Embryonic facial prominence (tissue), 1 donor: ENCODE measurements at regions not wholly inside any gene's neighbourhood (a gene's known extent, or its start where the extent isn't known, plus 50 kb on each side); places are given as distances from the start of the nearest gene placed in this dataset.

ENCODE experiments used
- DNase-seq: peaks from one replicate; pipeline ENCODE4 v3.0.0-alpha.2; 2016; ENCODE audit errors: extremely low spot score

DNA sequence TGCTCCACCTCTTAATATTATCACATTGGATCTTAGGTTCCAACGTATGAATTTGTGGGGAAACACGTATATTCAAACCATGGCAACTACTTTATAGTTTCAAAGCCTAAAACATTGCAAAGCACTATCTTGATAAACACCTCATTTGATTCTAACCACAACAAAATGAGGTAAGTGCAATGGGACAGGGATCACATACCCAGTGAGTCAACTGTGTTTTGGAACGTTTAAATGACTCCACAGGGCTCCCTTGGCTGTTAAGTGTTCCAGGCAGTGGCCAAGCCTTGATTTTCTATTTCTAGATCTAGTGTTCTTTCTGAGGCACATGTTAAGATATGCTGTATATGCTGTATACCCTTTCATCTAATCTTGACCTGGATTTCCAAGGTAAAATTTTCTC, 54.5 kb upstream of the C1QTNF7 start:
- no peak for DNase-seq

DNA sequence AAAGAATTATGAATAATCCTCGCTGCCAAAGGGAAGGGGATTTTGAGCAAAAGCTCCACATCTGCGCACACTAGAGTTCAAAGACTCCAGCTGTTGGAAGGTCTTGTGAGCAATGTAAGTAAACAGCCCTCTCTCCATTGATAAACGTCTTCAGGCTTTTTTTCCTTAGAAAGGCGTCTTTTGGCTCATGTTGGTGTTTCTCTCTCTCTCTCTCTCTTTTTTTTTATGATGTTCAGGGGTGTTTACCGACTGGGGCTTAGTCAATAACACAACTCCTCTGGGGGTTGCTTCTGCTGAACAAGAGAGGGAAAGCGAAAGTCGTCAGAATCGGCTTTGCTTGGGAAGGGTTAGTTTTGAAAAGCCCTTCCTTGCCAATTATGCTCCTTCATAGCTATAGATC, 53.2 kb upstream of the C1QTNF7 start:
- DNase-seq = no peak

DNA sequence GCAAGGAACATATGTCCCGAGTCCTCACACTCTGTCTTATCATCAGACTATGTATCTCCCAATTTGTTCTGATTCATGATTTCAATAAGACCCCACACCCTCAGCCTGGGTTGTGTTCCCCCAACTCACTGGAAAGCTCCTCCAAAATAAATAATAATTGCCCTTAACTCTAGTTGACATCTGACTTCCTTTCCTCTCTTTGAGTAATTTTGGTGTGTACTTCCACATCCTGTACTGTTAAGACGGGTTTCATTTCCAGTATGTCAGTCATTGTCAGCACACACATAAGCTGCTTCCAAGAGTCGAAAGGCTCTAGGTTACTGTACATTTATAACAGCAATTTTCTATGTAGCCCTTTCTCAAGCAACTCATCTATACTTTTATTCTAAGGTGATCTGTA, 52.2 kb upstream of the C1QTNF7 start:
- no peak for DNase-seq

DNA sequence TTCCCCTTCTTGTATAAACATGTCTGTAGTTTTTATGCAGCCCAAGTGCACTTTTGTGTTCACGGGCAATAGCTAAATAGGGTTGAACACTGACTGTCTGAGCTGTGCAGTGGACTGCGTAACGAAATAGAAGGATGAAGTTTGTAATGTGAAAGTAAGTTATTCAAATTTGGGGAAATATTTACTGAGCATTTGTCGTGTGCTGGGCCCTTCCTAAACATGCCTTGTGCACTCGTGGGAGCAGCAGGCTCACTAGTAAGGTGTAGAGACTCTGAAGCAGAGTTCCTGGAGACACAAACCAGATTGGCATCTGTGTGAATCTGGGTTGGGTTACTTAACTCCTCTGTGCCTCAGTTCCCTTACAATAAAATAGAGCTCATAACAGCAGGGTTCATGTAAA, 51.7 kb upstream of the C1QTNF7 start:
- no peak for DNase-seq

DNA sequence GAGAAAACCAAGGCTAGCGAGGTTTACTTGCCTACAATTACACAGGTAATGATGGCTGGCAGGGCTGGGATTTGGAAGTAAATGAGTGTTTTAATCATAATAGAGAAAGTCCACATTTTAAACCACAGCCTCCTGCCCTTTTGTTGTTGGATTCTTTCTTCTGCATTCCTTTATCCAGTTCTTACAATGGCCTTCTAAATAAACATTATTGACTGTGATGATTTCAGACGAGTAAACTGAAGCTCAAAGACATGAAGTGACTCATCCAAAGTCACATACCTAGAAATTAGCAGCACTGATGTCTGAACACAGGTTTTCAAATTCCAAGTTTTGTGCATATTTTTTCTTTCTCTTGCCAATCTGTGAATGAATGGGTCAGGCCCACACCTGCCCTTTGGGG, 51.2 kb upstream of the C1QTNF7 start:
- DNase-seq = no peak
